ENCODE measurements at regions not wholly inside any gene's neighbourhood (a gene's known extent, or its start where the extent isn't known, plus 50 kb on each side); places are given as distances from the start of the nearest gene placed in this dataset.

- Histone ChIP-seq H3K9me3 (ENCODE audit: insufficient read depth, low read depth, low read length) (no peaks in the 10 kb centered on the region), H3F3A (ENCODE audit: low read depth) (no peaks in the 10 kb centered on the region)
- TF ChIP-seq EZH2phosphoT487 (IDR thresholded peaks at IDR 0.05; ENCODE audit: borderline replicate concordance): no peak
- no peak for TF ChIP-seq CTCF (conservative IDR thresholded peaks at IDR 0.05; ENCODE audit: low read length)
These were observed 370.0 kb downstream of the FGF9 start for GRCh38 chr13:22040810-22041364.

GRCh38 chr13:22041741-22042140, 370.9 kb downstream of the FGF9 start:
- Histone ChIP-seq H4K20me1 (ENCODE audit: insufficient read depth, low read length, poor library complexity, severe bottlenecking) (no peaks in the 10 kb centered on the region), H3K27me3 (ENCODE audit: insufficient read depth, low read length, poor library complexity, severe bottlenecking) (no peaks in the 10 kb centered on the region), H3K4me2 (ENCODE audit: low read depth, low read length, poor library complexity, severe bottlenecking) (no peak overlapping the region), H2AFZ (ENCODE audit: low read length) (no peak overlapping the region), H3K9ac (ENCODE audit: low read depth, low read length, poor library complexity, severe bottlenecking) (no peak overlapping the region), H3K79me2 (ENCODE audit: insufficient read depth, low read length) (no peaks in the 10 kb centered on the region), H3K4me1 (ENCODE audit: insufficient read depth, low read length, poor library complexity, severe bottlenecking) (no peaks in the 10 kb centered on the region), H3K4me3 (ENCODE audit: low read length, poor library complexity, severe bottlenecking) (no peak overlapping the region), H3K9me2 (replicated peaks; ENCODE audit: low read depth, low read length) (no peaks in the 10 kb centered on the region), H3F3A (ENCODE audit: low read depth) (no peaks in the 10 kb centered on the region), H3K36me3 (ENCODE audit: insufficient read depth, low read length) (no peaks in the 10 kb centered on the region), H3K9me3 (ENCODE audit: insufficient read depth, low read depth, low read length) (no peaks in the 10 kb centered on the region)
- TF ChIP-seq CTCF (conservative IDR thresholded peaks at IDR 0.05; ENCODE audit: low read length): no peak

More at GRCh38 chr13:22040810-22041364, 370.0 kb downstream of the FGF9 start:
- H3K4me3 ChIP-seq (ENCODE audit: low read length, poor library complexity, severe bottlenecking): no peak overlapping the region
- no peaks in the 10 kb centered on the region for H3K27me3 ChIP-seq (ENCODE audit: insufficient read depth, low read length, poor library complexity, severe bottlenecking)
- H3K36me3 ChIP-seq (ENCODE audit: insufficient read depth, low read length): no peaks in the 10 kb centered on the region
- no peaks in the 10 kb centered on the region for H3K9me2 ChIP-seq (replicated peaks; ENCODE audit: low read depth, low read length)
- H3K4me1 ChIP-seq (ENCODE audit: insufficient read depth, low read length, poor library complexity, severe bottlenecking): no peaks in the 10 kb centered on the region
- H3K9ac ChIP-seq (ENCODE audit: low read depth, low read length, poor library complexity, severe bottlenecking): no peak overlapping the region
- H3K79me2 ChIP-seq (ENCODE audit: insufficient read depth, low read length): no peaks in the 10 kb centered on the region
- no peak overlapping the region for H3K4me2 ChIP-seq (ENCODE audit: low read depth, low read length, poor library complexity, severe bottlenecking)
- no peaks in the 10 kb centered on the region for H4K20me1 ChIP-seq (ENCODE audit: insufficient read depth, low read length, poor library complexity, severe bottlenecking)
- H2AFZ ChIP-seq (ENCODE audit: low read length): no peak overlapping the region

- no peaks in the 10 kb centered on the region for H3K9me3 ChIP-seq (ENCODE audit: insufficient read depth, low read depth, low read length)
- TF ChIP-seq EZH2phosphoT487 (IDR thresholded peaks at IDR 0.05; ENCODE audit: borderline replicate concordance) (no peak), CTCF (conservative IDR thresholded peaks at IDR 0.05; ENCODE audit: low read length) (no peak)
- H3K9ac ChIP-seq (ENCODE audit: low read depth, low read length, poor library complexity, severe bottlenecking): no peak overlapping the region
- H3K36me3 ChIP-seq (ENCODE audit: insufficient read depth, low read length): no peaks in the 10 kb centered on the region
- no peaks in the 10 kb centered on the region for H3K27me3 ChIP-seq (ENCODE audit: insufficient read depth, low read length, poor library complexity, severe bottlenecking)
- no peak overlapping the region for H2AFZ ChIP-seq (ENCODE audit: low read length)
- no peaks in the 10 kb centered on the region for H3K9me2 ChIP-seq (replicated peaks; ENCODE audit: low read depth, low read length)
- no peaks in the 10 kb centered on the region for H3K79me2 ChIP-seq (ENCODE audit: insufficient read depth, low read length)
- no peaks in the 10 kb centered on the region for H3F3A ChIP-seq (ENCODE audit: low read depth)
- no peak overlapping the region for H3K4me3 ChIP-seq (ENCODE audit: low read length, poor library complexity, severe bottlenecking)
- no peaks in the 10 kb centered on the region for H4K20me1 ChIP-seq (ENCODE audit: insufficient read depth, low read length, poor library complexity, severe bottlenecking)
- H3K4me2 ChIP-seq (ENCODE audit: low read depth, low read length, poor library complexity, severe bottlenecking): no peak overlapping the region
- no peaks in the 10 kb centered on the region for H3K4me1 ChIP-seq (ENCODE audit: insufficient read depth, low read length, poor library complexity, severe bottlenecking)
These were observed 376.4 kb downstream of the FGF9 start for GRCh38 chr13:22047082-22047784.
